ENCODE measurements at regions not wholly inside any gene's neighbourhood (a gene's known extent, or its start where the extent isn't known, plus 50 kb on each side); places are given as distances from the start of the nearest gene placed in this dataset.

DNA sequence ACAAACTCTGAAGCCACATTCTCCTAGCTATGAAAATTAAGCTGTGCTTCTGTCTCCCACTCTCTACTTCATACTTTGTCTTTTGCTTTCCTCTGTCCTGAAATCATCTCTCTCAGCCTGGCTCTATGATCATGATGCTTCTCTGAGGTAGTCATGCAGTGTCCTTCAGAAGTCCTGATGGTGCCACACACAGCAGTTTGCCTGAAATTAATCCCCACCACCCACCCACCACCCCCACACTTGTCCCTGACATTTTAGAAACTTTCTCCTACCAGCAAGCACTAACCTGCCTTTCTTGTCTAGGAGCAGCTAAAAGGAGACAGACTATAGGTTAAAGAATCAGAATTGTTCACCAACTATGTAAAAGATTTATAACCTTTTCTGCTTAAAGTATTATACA is 282.2 kb upstream of the FAM174A start:
- TF ChIP-seq, protein P1, sequence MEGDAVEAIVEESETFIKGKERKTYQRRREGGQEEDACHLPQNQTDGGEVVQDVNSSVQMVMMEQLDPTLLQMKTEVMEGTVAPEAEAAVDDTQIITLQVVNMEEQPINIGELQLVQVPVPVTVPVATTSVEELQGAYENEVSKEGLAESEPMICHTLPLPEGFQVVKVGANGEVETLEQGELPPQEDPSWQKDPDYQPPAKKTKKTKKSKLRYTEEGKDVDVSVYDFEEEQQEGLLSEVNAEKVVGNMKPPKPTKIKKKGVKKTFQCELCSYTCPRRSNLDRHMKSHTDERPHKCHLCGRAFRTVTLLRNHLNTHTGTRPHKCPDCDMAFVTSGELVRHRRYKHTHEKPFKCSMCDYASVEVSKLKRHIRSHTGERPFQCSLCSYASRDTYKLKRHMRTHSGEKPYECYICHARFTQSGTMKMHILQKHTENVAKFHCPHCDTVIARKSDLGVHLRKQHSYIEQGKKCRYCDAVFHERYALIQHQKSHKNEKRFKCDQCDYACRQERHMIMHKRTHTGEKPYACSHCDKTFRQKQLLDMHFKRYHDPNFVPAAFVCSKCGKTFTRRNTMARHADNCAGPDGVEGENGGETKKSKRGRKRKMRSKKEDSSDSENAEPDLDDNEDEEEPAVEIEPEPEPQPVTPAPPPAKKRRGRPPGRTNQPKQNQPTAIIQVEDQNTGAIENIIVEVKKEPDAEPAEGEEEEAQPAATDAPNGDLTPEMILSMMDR (IDR thresholded peaks at IDR 0.05; ENCODE audit: low read depth, low read length, poor library complexity, severe bottlenecking) = no peak
- no peak for TF ChIP-seq EZH2phosphoT487 (IDR thresholded peaks at IDR 0.05; ENCODE audit: borderline replicate concordance, low read length)
